PFSK-1 (cell line): ENCODE measurements at regions not wholly inside any gene's neighbourhood (a gene's known extent, or its start where the extent isn't known, plus 50 kb on each side); places are given as distances from the start of the nearest gene placed in this dataset.

ENCODE experiments used
- POLR2AphosphoS5 ChIP-seq: IDR thresholded peaks from 2 replicates; pipeline ENCODE4 v1.6.1; 2012; ENCODE audit warnings: low read depth, mild to moderate bottlenecking, control low read depth, low read length, moderate library complexity
- REST ChIP-seq, 2 experiments: IDR thresholded peaks; 2 replicates each; pipeline versions ENCODE4 v1.6.1 to v1.8.0; 2011 to 2012; ENCODE audit warnings: low read depth in 2 of 2, low read length in 2 of 2, control low read depth in 1 of 2, inconsistent platforms in 1 of 2, mild to moderate bottlenecking in 1 of 2, moderate library complexity in 1 of 2; ENCODE audit not compliant: insufficient read depth in 1 of 2

- TF ChIP-seq POLR2AphosphoS5, result no peak
- TF ChIP-seq REST (IDR thresholded peaks at IDR 0.05; ENCODE audit: insufficient read depth in 1 of 2, low read depth in 2 of 2, low read length in 2 of 2), result no peak
These were observed 356.6 kb upstream of the KCNH8 start for GRCh38 chr3:18791752-18792151.
